ENCODE measurements at regions not wholly inside any gene's neighbourhood (a gene's known extent, or its start where the extent isn't known, plus 50 kb on each side); places are given as distances from the start of the nearest gene placed in this dataset.

GRCh38 chr14:39722547-39723273, 290.5 kb upstream of the FBXO33 start:
- Histone ChIP-seq H3K36me3 (ENCODE audit: control insufficient read depth in 4 of 4, insufficient read depth in 3 of 4, low read depth in 1 of 4, low read length in 3 of 4) (no peaks in the 10 kb centered on the region), H3K9ac (ENCODE audit: low read depth in 1 of 2, low read length in 2 of 2) (no peak overlapping the region), H3K4me3 (ENCODE audit: low read depth in 1 of 3, low read length in 3 of 3) (no peak overlapping the region), H3K27ac (ENCODE audit: low read depth in 1 of 2, low read length in 2 of 2) (no peak overlapping the region), H3K27me3 (ENCODE audit: control insufficient read depth in 4 of 4, insufficient read depth in 4 of 4, low read length in 3 of 4) (no peaks in the 10 kb centered on the region), H3K9me3 (ENCODE audit: control insufficient read depth in 4 of 4, low read length in 3 of 4) (peaks cover 0 to 3% (median 0%) of the 10 kb centered on the region in 4 donors), H3K4me1 (ENCODE audit: control insufficient read depth in 4 of 4, insufficient read depth in 4 of 4, low read length in 3 of 4) (no peaks in the 10 kb centered on the region)
- WGBS, result 68% methylated on average over 2 of the region's 2 CpGs
- TF ChIP-seq RAD21 (IDR thresholded peaks at IDR 0.05) (no peak), GABPA (IDR thresholded peaks at IDR 0.05 in 1 of 2, conservative IDR thresholded peaks at IDR 0.05 in 1 of 2) (no peak), YY1 (IDR thresholded peaks at IDR 0.05) (no peak), FOXA2 (IDR thresholded peaks at IDR 0.05) (no peak), HNF4A (conservative IDR thresholded peaks at IDR 0.05) (no peak), TAF1 (conservative IDR thresholded peaks at IDR 0.05) (no peak), JUND (IDR thresholded peaks at IDR 0.05) (no peak), REST (IDR thresholded peaks at IDR 0.05) (no peak), RXRA (IDR thresholded peaks at IDR 0.05) (no peak), SP1 (IDR thresholded peaks at IDR 0.05) (no peak), CTCF (IDR thresholded peaks at IDR 0.05; ENCODE audit: low read depth, low read length, missing input control) (no peak), HNF4G (IDR thresholded peaks at IDR 0.05) (no peak), EGR1 (IDR thresholded peaks at IDR 0.05; ENCODE audit: low read depth in 2 of 2) (no peak), ATF3 (IDR thresholded peaks at IDR 0.05) (no peak), FOXA1 (IDR thresholded peaks at IDR 0.05) (no peak), MAX (IDR thresholded peaks at IDR 0.05) (no peak), NR2F2 (IDR thresholded peaks at IDR 0.05) (no peak)
- DNase-seq (ENCODE audit: low spot score), result no peak

GRCh38 chr14:39716987-39717570, 284.8 kb upstream of the FBXO33 start:
- Histone ChIP-seq H3K27ac (ENCODE audit: low read depth in 1 of 2, low read length in 2 of 2) (no peak overlapping the region), H3K9me3 (ENCODE audit: control insufficient read depth in 4 of 4, low read length in 3 of 4) (peaks cover 0 to 3% (median 0%) of the 10 kb centered on the region in 4 donors), H3K9ac (ENCODE audit: low read depth in 1 of 2, low read length in 2 of 2) (no peak overlapping the region), H3K4me3 (ENCODE audit: low read depth in 1 of 3, low read length in 3 of 3) (no peak overlapping the region), H3K4me1 (ENCODE audit: control insufficient read depth in 4 of 4, insufficient read depth in 4 of 4, low read length in 3 of 4) (no peaks in the 10 kb centered on the region), H3K27me3 (ENCODE audit: control insufficient read depth in 4 of 4, insufficient read depth in 4 of 4, low read length in 3 of 4) (no peaks in the 10 kb centered on the region), H3K36me3 (ENCODE audit: control insufficient read depth in 4 of 4, insufficient read depth in 3 of 4, low read depth in 1 of 4, low read length in 3 of 4) (no peaks in the 10 kb centered on the region)
- TF ChIP-seq ZBTB33 (IDR thresholded peaks at IDR 0.05), result no peak
- no peak for TF ChIP-seq SP1 (IDR thresholded peaks at IDR 0.05)
- no peak for TF ChIP-seq ATF3 (IDR thresholded peaks at IDR 0.05)
- TF ChIP-seq CTCF (IDR thresholded peaks at IDR 0.05; ENCODE audit: low read depth, low read length, missing input control), result no peak
- no peak for TF ChIP-seq RXRA (IDR thresholded peaks at IDR 0.05)
- TF ChIP-seq JUND (IDR thresholded peaks at IDR 0.05), result no peak
- 82% methylated on average over 3 of the region's 3 CpGs for WGBS
- DNase-seq (ENCODE audit: low spot score), result no peak
